ENCODE measurements at regions not wholly inside any gene's neighbourhood (a gene's known extent, or its start where the extent isn't known, plus 50 kb on each side); places are given as distances from the start of the nearest gene placed in this dataset.

GRCh38 chr4:151862766-151863165, 102.0 kb upstream of the GATB start:
- WGBS (ENCODE audit: extremely low coverage, insufficient read length, low lambda C conversion rate), result no CpG with 5 or more reads among the region's 7 CpGs
- Histone ChIP-seq H3K4me2 (ENCODE audit: insufficient read depth, insufficient read length, low read length) (no peak overlapping the region), H4K8ac (replicated peaks; ENCODE audit: insufficient read length, low read depth, low read length) (no peak overlapping the region), H3K23me2 (ENCODE audit: insufficient read length, low read depth, low read length, poor library complexity, severe bottlenecking) (no peaks in the 10 kb centered on the region), H3K9ac (ENCODE audit: extremely low read depth, insufficient read length, low read length) (no peak overlapping the region), H3K79me1 (ENCODE audit: insufficient read depth, low read depth, low read length, poor library complexity, severe bottlenecking) (no peaks in the 10 kb centered on the region), H4K91ac (ENCODE audit: insufficient read length, low read depth, low read length) (no peak overlapping the region), H4K20me1 (ENCODE audit: control insufficient read depth, insufficient read depth, insufficient read length) (no peaks in the 10 kb centered on the region), H3K4ac (ENCODE audit: low read depth, low read length) (no peak overlapping the region), H3K18ac (ENCODE audit: insufficient read length, low read depth, low read length) (no peak overlapping the region), H2AFZ (ENCODE audit: low read length) (no peak overlapping the region), H3K23ac (ENCODE audit: insufficient read length, low read depth, low read length) (no peak overlapping the region), H3K9me3 (ENCODE audit: control insufficient read depth, low read depth, low read length) (no peaks in the 10 kb centered on the region), H2BK12ac (ENCODE audit: insufficient read length, low read depth, low read length) (no peak overlapping the region), H3K56ac (ENCODE audit: insufficient read length, low read depth, low read length) (no peak overlapping the region), H3T11ph (ENCODE audit: low read length) (no peak overlapping the region), H3K27ac (ENCODE audit: insufficient read length, low read depth, low read length) (no peak overlapping the region), H3K79me2 (ENCODE audit: insufficient read depth, low read length) (no peaks in the 10 kb centered on the region), H3K4me1 (ENCODE audit: insufficient read depth, low read length) (no peaks in the 10 kb centered on the region), H2BK20ac (ENCODE audit: low read depth, low read length, poor library complexity, severe bottlenecking) (no peak overlapping the region), H2BK15ac (ENCODE audit: low read depth, low read length) (no peak overlapping the region), H2BK120ac (ENCODE audit: low read depth, low read length, poor library complexity, severe bottlenecking) (no peak overlapping the region), H4K5ac (ENCODE audit: insufficient read length, low read depth, low read length) (no peak overlapping the region), H2AK5ac (ENCODE audit: insufficient read length, low read length) (no peak overlapping the region), H3K27me3 (ENCODE audit: insufficient read depth, low read length) (no peaks in the 10 kb centered on the region), H3K14ac (ENCODE audit: insufficient read depth, low read length) (no peak overlapping the region), H2BK5ac (ENCODE audit: insufficient read length, low read length) (no peak overlapping the region)
- peaks cover 0 to 5% of the 10 kb centered on the region in 2 experiments; a peak in 1 of 4 replicates for H3K4me1 Mint-ChIP-seq
- no peak for TF ChIP-seq CTCF (conservative IDR thresholded peaks at IDR 0.05)
- H3K4me3 Mint-ChIP-seq, result no peak overlapping the region
- no peak for DNase-seq
- peaks cover 6% of the 10 kb centered on the region in 2 experiments; a peak in 4 of 5 replicates for H3K9me3 Mint-ChIP-seq
- peaks cover 0 to 8% (median 7%) of the 10 kb centered on the region in 3 experiments; a peak in 5 of 7 replicates for H3K36me3 Mint-ChIP-seq (ENCODE audit: insufficient read depth in 1 of 3, low read depth in 3 of 3)
- H3K27ac Mint-ChIP-seq, result no peak overlapping the region
- H3K27me3 Mint-ChIP-seq (ENCODE audit: low read depth), result peaks cover 5% of the 10 kb centered on the region
